ENCODE measurements at regions not wholly inside any gene's neighbourhood (a gene's known extent, or its start where the extent isn't known, plus 50 kb on each side); places are given as distances from the start of the nearest gene placed in this dataset.

GRCh38 chr5:116382032-116382873 lies 192.4 kb downstream of the SEMA6A start:
- no peak overlapping the region for H3K4me3 ChIP-seq
- no peaks in the 10 kb centered on the region for H3K4me1 ChIP-seq (ENCODE audit: low read depth)
- no peak for ATAC-seq
- TF ChIP-seq, protein P1, sequence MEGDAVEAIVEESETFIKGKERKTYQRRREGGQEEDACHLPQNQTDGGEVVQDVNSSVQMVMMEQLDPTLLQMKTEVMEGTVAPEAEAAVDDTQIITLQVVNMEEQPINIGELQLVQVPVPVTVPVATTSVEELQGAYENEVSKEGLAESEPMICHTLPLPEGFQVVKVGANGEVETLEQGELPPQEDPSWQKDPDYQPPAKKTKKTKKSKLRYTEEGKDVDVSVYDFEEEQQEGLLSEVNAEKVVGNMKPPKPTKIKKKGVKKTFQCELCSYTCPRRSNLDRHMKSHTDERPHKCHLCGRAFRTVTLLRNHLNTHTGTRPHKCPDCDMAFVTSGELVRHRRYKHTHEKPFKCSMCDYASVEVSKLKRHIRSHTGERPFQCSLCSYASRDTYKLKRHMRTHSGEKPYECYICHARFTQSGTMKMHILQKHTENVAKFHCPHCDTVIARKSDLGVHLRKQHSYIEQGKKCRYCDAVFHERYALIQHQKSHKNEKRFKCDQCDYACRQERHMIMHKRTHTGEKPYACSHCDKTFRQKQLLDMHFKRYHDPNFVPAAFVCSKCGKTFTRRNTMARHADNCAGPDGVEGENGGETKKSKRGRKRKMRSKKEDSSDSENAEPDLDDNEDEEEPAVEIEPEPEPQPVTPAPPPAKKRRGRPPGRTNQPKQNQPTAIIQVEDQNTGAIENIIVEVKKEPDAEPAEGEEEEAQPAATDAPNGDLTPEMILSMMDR (IDR thresholded peaks at IDR 0.05) = no peak
- DNase-seq = no peak
- no peaks in the 10 kb centered on the region for H3K9me3 ChIP-seq
- H3K36me3 ChIP-seq (ENCODE audit: low read depth) = no peaks in the 10 kb centered on the region
- intact Hi-C loops (cut with DNase I, micrococcal nuclease) = no loop called here

GRCh38 chr5:116381201-116381600 lies 193.4 kb downstream of the SEMA6A start:
- Histone ChIP-seq H3K4me1 (ENCODE audit: low read depth) (no peaks in the 10 kb centered on the region), H3K4me3 (no peak overlapping the region), H3K36me3 (ENCODE audit: low read depth) (no peaks in the 10 kb centered on the region), H3K9me3 (no peaks in the 10 kb centered on the region)
- intact Hi-C loops (cut with DNase I, micrococcal nuclease) = no loop called here
- ATAC-seq (no peak), DNase-seq (no peak)
- TF ChIP-seq, protein P1 (IDR thresholded peaks at IDR 0.05) = no peak

DNA sequence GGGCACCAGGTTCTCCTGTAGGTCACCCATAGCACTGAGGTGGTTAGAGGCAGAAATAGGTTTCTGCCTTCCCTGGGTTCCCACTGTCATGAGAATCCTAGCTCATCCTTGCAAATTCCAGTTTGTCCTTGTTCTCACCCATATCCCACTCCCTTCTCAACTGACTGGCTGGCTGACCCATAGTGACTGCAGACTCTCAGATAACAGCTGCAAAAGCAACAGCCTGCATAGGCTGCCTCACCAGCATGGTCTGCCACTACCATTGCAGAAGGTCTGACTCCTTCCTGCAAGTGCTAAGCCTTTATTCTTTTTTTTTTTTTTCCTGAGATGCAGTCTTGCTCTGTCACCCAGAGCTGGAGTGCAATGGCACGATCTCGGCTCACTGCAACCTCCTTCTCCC lies 194.0 kb downstream of the SEMA6A start:
- H3K4me1 ChIP-seq (ENCODE audit: low read depth) = no peaks in the 10 kb centered on the region
- H3K4me3 ChIP-seq = no peak overlapping the region
- TF ChIP-seq, protein P1 (IDR thresholded peaks at IDR 0.05) = no peak
- no peaks in the 10 kb centered on the region for H3K36me3 ChIP-seq (ENCODE audit: low read depth)
- intact Hi-C loops (cut with DNase I, micrococcal nuclease) = no loop called here
- no peaks in the 10 kb centered on the region for H3K9me3 ChIP-seq
- DNase-seq (no peak), ATAC-seq (no peak)

GRCh38 chr5:116379306-116379705 lies 195.3 kb downstream of the SEMA6A start:
- H3K36me3 ChIP-seq (ENCODE audit: low read depth) = no peaks in the 10 kb centered on the region
- intact Hi-C loops (cut with DNase I, micrococcal nuclease) = no loop called here
- ATAC-seq = no peak
- no peak for DNase-seq
- H3K4me3 ChIP-seq = no peak overlapping the region
- TF ChIP-seq, protein P1 (IDR thresholded peaks at IDR 0.05) = no peak
- H3K9me3 ChIP-seq = no peaks in the 10 kb centered on the region
- no peaks in the 10 kb centered on the region for H3K4me1 ChIP-seq (ENCODE audit: low read depth)

- Histone ChIP-seq H3K4me1 (ENCODE audit: low read depth) (no peaks in the 10 kb centered on the region), H3K36me3 (ENCODE audit: low read depth) (no peaks in the 10 kb centered on the region), H3K9me3 (no peaks in the 10 kb centered on the region), H3K4me3 (no peak overlapping the region)
- DNase-seq = no peak
- intact Hi-C loops (cut with DNase I, micrococcal nuclease) = no loop called here
- TF ChIP-seq, protein P1 (IDR thresholded peaks at IDR 0.05) = no peak
- ATAC-seq = no peak
Observed at GRCh38 chr5:116378777-116379121, 195.9 kb downstream of the SEMA6A start.
